Loucy (cell line): ENCODE measurements at regions not wholly inside any gene's neighbourhood (a gene's known extent, or its start where the extent isn't known, plus 50 kb on each side); places are given as distances from the start of the nearest gene placed in this dataset.

Experiments
- H2AFZ ChIP-seq: fragments of 200-600 bp; sonication (generic); 2 replicates; pipeline ENCODE4 v1.6.0; 2016; ENCODE audit warnings: antibody characterized with exemption, mild to moderate bottlenecking, low read length, moderate library complexity
- H3F3A ChIP-seq: fragments of 200-600 bp; 2 replicates; pipeline ENCODE4 v1.6.0; 2016; ENCODE audit warnings: antibody characterized with exemption, low read depth, mild to moderate bottlenecking
- H3K27me3 ChIP-seq: fragments of 200-600 bp; sonication (generic); 2 replicates; pipeline ENCODE4 v1.6.1; 2014; ENCODE audit warnings: low read length, mild to moderate bottlenecking; ENCODE audit not compliant: insufficient read depth, poor library complexity, severe bottlenecking
- H3K36me3 ChIP-seq: fragments of 200-600 bp; sonication (generic); 2 replicates; pipeline ENCODE4 v1.6.1; 2016; ENCODE audit warnings: low read length; ENCODE audit not compliant: insufficient read depth
- H3K4me1 ChIP-seq: fragments of 200-600 bp; sonication (generic); 2 replicates; pipeline ENCODE4 v1.5.1; 2014; ENCODE audit warnings: low read length, mild to moderate bottlenecking; ENCODE audit not compliant: insufficient read depth, poor library complexity, severe bottlenecking
- H3K4me2 ChIP-seq: fragments of 200-600 bp; sonication (generic); 2 replicates; pipeline ENCODE4 v1.6.0; 2014; ENCODE audit warnings: antibody characterized with exemption, low read length, low read depth, mild to moderate bottlenecking; ENCODE audit not compliant: poor library complexity, severe bottlenecking
- H3K4me3 ChIP-seq: fragments of 200-600 bp; sonication (generic); 2 replicates; pipeline ENCODE4 v1.5.1; 2014; ENCODE audit warnings: low read length, mild to moderate bottlenecking, mixed read lengths; ENCODE audit not compliant: poor library complexity, severe bottlenecking
- H3K79me2 ChIP-seq: fragments of 200-600 bp; sonication (generic); 2 replicates; pipeline ENCODE4 v1.6.1; 2014; ENCODE audit warnings: low read length; ENCODE audit not compliant: insufficient read depth
- H3K9ac ChIP-seq: fragments of 200-600 bp; sonication (generic); 2 replicates; pipeline ENCODE4 v1.6.0; 2014; ENCODE audit warnings: mild to moderate bottlenecking, low read depth, low read length, moderate library complexity; ENCODE audit not compliant: poor library complexity, severe bottlenecking
- H3K9me2 ChIP-seq: fragments of 200-600 bp; sonication (generic); replicated peaks from 2 replicates; pipeline ENCODE4 v1.6.1; 2016; ENCODE audit warnings: low read depth, low read length, mixed read lengths
- H3K9me3 ChIP-seq: fragments of 200-600 bp; sonication (generic); 2 replicates; pipeline ENCODE4 v1.6.1; 2014; ENCODE audit warnings: mild to moderate bottlenecking, antibody characterized with exemption, low read length, low read depth; ENCODE audit not compliant: insufficient read depth
- H4K20me1 ChIP-seq: fragments of 200-600 bp; sonication (generic); 2 replicates; pipeline ENCODE4 v1.6.0; 2014; ENCODE audit warnings: antibody characterized with exemption, low read length, mild to moderate bottlenecking; ENCODE audit not compliant: insufficient read depth, poor library complexity, severe bottlenecking
- CTCF ChIP-seq: fragments of 200-600 bp; sonication (generic); conservative IDR thresholded peaks from 2 replicates; pipeline ENCODE4 v1.5.1; 2014; ENCODE audit warnings: mild to moderate bottlenecking, antibody characterized with exemption, low read length
- EZH2phosphoT487 ChIP-seq: fragments of 200-600 bp; IDR thresholded peaks from 2 replicates; pipeline ENCODE4 v1.6.1; 2018; ENCODE audit warnings: antibody characterized with exemption, mild to moderate bottlenecking, moderate library complexity, borderline replicate concordance

- TF ChIP-seq CTCF: no peak
- TF ChIP-seq EZH2phosphoT487: no peak
- Histone ChIP-seq H3K4me1 (peaks cover 13% of the 10 kb centered on the region), H3K27me3 (no peaks in the 10 kb centered on the region), H3K9ac (no peak overlapping the region), H3K9me3 (peaks cover 16% of the 10 kb centered on the region; the same call in 1 of the 2 replicates), H2AFZ (no peak overlapping the region), H3K4me3 (no peak overlapping the region), H3F3A (no peaks in the 10 kb centered on the region), H3K79me2 (no peaks in the 10 kb centered on the region), H3K9me2 (no peaks in the 10 kb centered on the region), H4K20me1 (no peaks in the 10 kb centered on the region), H3K36me3 (no peaks in the 10 kb centered on the region), H3K4me2 (no peak overlapping the region)
These were observed 201.8 kb upstream of the ATP5MC3 start for GRCh38 chr2:175383286-175383685.

GRCh38 chr2:175373729-175374128 is 192.2 kb upstream of the ATP5MC3 start:
- Histone ChIP-seq H3K9me3 (no peaks in the 10 kb centered on the region), H3K4me3 (peak overlapping the region; percentile 43), H3K4me2 (peak overlapping the region; percentile 63), H3F3A (peaks cover 4% of the 10 kb centered on the region; the same call in 1 of the 2 replicates), H3K36me3 (no peaks in the 10 kb centered on the region), H3K9me2 (no peaks in the 10 kb centered on the region), H3K4me1 (peaks cover 43% of the 10 kb centered on the region), H3K27me3 (no peaks in the 10 kb centered on the region), H3K9ac (no peak overlapping the region), H3K79me2 (no peaks in the 10 kb centered on the region), H4K20me1 (no peaks in the 10 kb centered on the region), H2AFZ (no peak overlapping the region)
- no peak for TF ChIP-seq EZH2phosphoT487
- TF ChIP-seq CTCF: no peak

GRCh38 chr2:175372704-175373701 is 191.5 kb upstream of the ATP5MC3 start:
- H4K20me1 ChIP-seq: no peaks in the 10 kb centered on the region
- no peaks in the 10 kb centered on the region for H3K27me3 ChIP-seq
- no peaks in the 10 kb centered on the region for H3K79me2 ChIP-seq
- peak overlapping the region; percentile 43 for H3K4me3 ChIP-seq
- peak overlapping the region; percentile 63 for H3K4me2 ChIP-seq
- no peaks in the 10 kb centered on the region for H3K36me3 ChIP-seq
- H3K4me1 ChIP-seq: peaks cover 43% of the 10 kb centered on the region
- H3K9me3 ChIP-seq: no peaks in the 10 kb centered on the region
- peak; percentile 65; the same call in 1 of the 2 replicates for TF ChIP-seq EZH2phosphoT487
- TF ChIP-seq CTCF: no peak
- H3K9me2 ChIP-seq: no peaks in the 10 kb centered on the region
- H3K9ac ChIP-seq: no peak overlapping the region
- peaks cover 4% of the 10 kb centered on the region; the same call in 1 of the 2 replicates for H3F3A ChIP-seq
- no peak overlapping the region for H2AFZ ChIP-seq
